ENCODE measurements at regions not wholly inside any gene's neighbourhood (a gene's known extent, or its start where the extent isn't known, plus 50 kb on each side); places are given as distances from the start of the nearest gene placed in this dataset.

- TF ChIP-seq CTCF (IDR thresholded peaks at IDR 0.05; ENCODE audit: insufficient read depth, low read depth, low read length) (no peak), EZH2 (IDR thresholded peaks at IDR 0.05; ENCODE audit: insufficient read depth, low read length) (no peak)
Observed at GRCh38 chr7:94239661-94240234, 154.9 kb upstream of the COL1A2 start.

Measured in astrocyte (in vitro differentiated cells and primary cell).